ENCODE measurements at regions not wholly inside any gene's neighbourhood (a gene's known extent, or its start where the extent isn't known, plus 50 kb on each side); places are given as distances from the start of the nearest gene placed in this dataset.

DNA sequence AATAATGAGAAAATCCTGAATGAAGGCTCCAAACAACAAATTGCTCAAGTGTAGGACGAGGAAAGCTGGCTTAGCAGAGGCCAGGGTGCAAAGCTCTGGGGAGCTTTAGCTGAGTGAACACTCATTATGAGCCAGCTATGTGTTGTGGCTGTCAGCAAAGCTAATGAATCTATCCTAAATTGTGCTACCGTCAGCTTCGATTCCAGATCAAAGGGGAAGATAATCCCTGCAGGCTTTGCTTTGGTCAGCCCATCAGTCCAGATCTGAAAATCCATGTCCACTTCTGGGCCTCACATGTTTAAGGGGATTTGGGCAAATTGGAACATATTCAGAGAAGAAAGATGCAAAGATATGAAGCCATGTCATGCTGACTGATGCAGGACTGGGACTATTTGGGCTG lies 180.9 kb upstream of the ZBED5 start:
- Histone ChIP-seq H3K9me3 (ENCODE audit: control insufficient read depth in 1 of 2, low read length in 2 of 2) (no peaks in the 10 kb centered on the region), H3K27me3 (ENCODE audit: low read depth, low read length) (no peaks in the 10 kb centered on the region), H3K4me3 (ENCODE audit: low read depth in 1 of 2, low read length in 2 of 2) (no peak overlapping the region), H3K4me1 (ENCODE audit: control insufficient read depth in 1 of 2, insufficient read depth in 2 of 2, low read length in 2 of 2) (peaks cover 5 to 28% of the 10 kb centered on the region in 2 donors), H3K36me3 (ENCODE audit: control insufficient read depth in 1 of 2, insufficient read depth in 2 of 2, low read length in 2 of 2) (no peaks in the 10 kb centered on the region), H3K27ac (ENCODE audit: low read length) (no peak overlapping the region)

DNA sequence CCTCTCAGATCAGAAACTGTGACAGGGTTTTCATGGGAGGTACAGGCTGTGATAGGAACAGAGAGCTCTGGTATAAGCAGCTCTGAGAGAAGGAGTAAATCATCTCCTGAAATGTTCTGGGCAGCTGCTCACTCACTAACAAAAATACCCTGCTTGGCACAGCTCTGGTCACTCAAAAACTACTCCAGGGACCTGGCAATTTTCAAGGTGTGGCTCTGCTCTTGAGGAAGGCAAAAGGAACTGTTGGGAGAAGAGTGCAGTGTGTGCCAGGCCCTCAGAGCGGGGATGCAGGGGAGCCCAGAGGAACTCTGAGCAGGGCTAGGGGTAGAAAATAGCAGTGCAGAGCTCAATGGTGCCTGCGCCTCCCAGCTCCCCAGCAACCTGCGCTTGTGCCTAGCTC lies 180.5 kb upstream of the ZBED5 start:
- Histone ChIP-seq H3K36me3 (ENCODE audit: control insufficient read depth in 1 of 2, insufficient read depth in 2 of 2, low read length in 2 of 2) (no peaks in the 10 kb centered on the region), H3K9me3 (ENCODE audit: control insufficient read depth in 1 of 2, low read length in 2 of 2) (no peaks in the 10 kb centered on the region), H3K4me1 (ENCODE audit: control insufficient read depth in 1 of 2, insufficient read depth in 2 of 2, low read length in 2 of 2) (peaks cover 5 to 28% of the 10 kb centered on the region in 2 donors), H3K27ac (ENCODE audit: low read length) (no peak overlapping the region), H3K27me3 (ENCODE audit: low read depth, low read length) (no peaks in the 10 kb centered on the region), H3K4me3 (ENCODE audit: low read depth in 1 of 2, low read length in 2 of 2) (no peak overlapping the region)

DNA sequence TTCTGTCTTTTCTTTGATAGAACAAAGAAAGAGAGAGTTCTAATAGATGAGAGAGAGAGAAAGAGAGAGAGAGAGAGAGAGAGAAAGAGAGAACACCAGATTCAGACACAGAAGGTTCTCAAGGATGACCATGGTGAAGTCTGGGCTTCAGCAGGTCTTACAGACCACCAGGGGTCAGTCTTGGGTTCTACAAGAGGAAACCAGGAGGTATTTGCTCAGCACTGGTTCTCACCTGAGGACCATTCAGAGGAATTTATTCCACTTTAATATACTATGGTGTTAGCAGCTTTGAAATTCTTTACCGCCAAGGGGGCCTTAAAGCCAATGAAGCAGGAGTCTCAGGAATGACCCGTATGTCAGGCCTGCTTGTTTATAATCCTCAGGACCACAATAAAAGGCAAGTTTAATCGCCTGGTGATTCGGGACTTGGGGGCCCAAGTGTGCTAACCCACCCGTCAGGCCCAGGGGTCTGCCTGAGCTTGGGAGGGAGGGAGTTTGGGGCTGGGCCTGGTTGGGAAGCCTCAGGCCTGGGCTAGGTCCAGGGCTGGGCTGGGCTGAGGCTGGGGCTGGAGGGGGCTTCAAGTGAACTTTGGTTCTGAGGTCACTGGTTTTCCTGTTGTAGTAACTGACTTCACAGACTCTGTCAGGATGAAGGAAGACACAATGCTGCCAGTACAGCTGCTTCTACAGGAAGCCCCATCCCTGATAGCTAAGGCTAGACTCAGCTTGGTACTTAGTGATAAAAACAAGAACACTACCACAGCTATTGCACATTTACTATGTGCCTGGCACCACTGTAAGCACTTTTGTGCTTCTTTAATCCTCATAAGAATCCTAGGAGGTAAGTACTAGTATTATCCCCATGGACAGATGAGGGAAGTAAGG lies 179.2 kb upstream of the ZBED5 start:
- Histone ChIP-seq H3K27me3 (ENCODE audit: low read depth, low read length) (no peaks in the 10 kb centered on the region), H3K27ac (ENCODE audit: low read length) (no peak overlapping the region), H3K9me3 (ENCODE audit: control insufficient read depth in 1 of 2, low read length in 2 of 2) (no peaks in the 10 kb centered on the region), H3K4me3 (ENCODE audit: low read depth in 1 of 2, low read length in 2 of 2) (no peak overlapping the region), H3K36me3 (ENCODE audit: control insufficient read depth in 1 of 2, insufficient read depth in 2 of 2, low read length in 2 of 2) (no peaks in the 10 kb centered on the region), H3K4me1 (ENCODE audit: control insufficient read depth in 1 of 2, insufficient read depth in 2 of 2, low read length in 2 of 2) (peaks cover 5 to 28% of the 10 kb centered on the region in 2 donors)

DNA sequence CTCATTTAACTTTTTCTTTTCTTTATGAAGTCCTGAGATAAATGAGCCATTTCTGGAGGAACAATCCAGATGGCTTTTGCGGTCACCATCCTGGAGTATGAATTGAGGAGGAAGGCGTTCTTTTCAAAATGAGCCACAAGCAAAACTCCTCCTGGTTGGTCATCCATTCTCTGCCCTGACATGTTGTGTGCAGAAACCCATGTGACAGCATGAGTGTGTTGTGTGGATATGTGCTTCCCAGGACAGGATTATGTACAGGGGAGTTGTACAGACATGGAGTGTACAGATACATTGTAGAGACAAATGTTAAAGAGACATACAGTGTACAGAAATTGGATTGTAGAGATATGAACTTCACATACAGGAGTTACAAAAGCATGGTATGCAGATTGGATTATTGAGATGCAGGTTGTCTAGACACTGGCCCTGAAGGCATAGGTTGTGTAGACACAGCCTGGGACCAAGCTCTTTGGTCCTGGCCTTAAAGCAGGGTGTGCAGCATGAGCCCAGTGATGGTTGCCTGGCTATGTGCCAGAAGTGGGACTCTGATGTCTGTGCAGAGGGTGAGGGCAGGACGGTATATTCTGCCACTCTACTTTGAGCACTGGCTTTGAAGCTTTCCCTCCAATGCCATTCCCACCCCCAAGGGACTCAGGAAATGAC lies 178.5 kb upstream of the ZBED5 start:
- no peaks in the 10 kb centered on the region for H3K27me3 ChIP-seq (ENCODE audit: low read depth, low read length)
- H3K4me3 ChIP-seq (ENCODE audit: low read depth in 1 of 2, low read length in 2 of 2), result no peak overlapping the region
- no peaks in the 10 kb centered on the region for H3K36me3 ChIP-seq (ENCODE audit: control insufficient read depth in 1 of 2, insufficient read depth in 2 of 2, low read length in 2 of 2)
- H3K4me1 ChIP-seq (ENCODE audit: control insufficient read depth in 1 of 2, insufficient read depth in 2 of 2, low read length in 2 of 2), result peaks cover 5 to 28% of the 10 kb centered on the region in 2 donors
- H3K9me3 ChIP-seq (ENCODE audit: control insufficient read depth in 1 of 2, low read length in 2 of 2), result no peaks in the 10 kb centered on the region
- H3K27ac ChIP-seq (ENCODE audit: low read length), result no peak overlapping the region

DNA sequence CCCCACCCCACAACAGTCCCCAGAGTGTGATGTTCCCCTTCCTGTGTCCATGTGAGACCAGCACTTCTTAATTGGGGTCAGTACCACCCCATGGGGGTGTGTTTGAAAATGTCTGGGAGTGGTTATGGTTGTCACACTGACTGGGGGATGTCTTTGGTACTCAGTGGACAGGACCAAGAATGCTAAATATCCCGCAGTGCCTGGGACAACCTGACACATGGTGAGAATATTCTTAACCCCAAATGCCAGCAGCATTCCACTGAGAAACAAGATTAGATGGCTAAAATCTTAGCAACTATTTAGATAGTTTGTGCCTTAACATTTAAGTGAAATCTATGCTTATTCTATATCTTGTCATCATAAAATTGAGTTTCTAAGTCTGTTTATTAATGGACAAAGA lies 177.5 kb upstream of the ZBED5 start:
- H3K36me3 ChIP-seq (ENCODE audit: control insufficient read depth in 1 of 2, insufficient read depth in 2 of 2, low read length in 2 of 2), result no peaks in the 10 kb centered on the region
- no peak overlapping the region for H3K27ac ChIP-seq (ENCODE audit: low read length)
- no peaks in the 10 kb centered on the region for H3K27me3 ChIP-seq (ENCODE audit: low read depth, low read length)
- no peaks in the 10 kb centered on the region for H3K9me3 ChIP-seq (ENCODE audit: control insufficient read depth in 1 of 2, low read length in 2 of 2)
- H3K4me1 ChIP-seq (ENCODE audit: control insufficient read depth in 1 of 2, insufficient read depth in 2 of 2, low read length in 2 of 2), result peaks cover 5 to 28% of the 10 kb centered on the region in 2 donors
- no peak overlapping the region for H3K4me3 ChIP-seq (ENCODE audit: low read depth in 1 of 2, low read length in 2 of 2)

DNA sequence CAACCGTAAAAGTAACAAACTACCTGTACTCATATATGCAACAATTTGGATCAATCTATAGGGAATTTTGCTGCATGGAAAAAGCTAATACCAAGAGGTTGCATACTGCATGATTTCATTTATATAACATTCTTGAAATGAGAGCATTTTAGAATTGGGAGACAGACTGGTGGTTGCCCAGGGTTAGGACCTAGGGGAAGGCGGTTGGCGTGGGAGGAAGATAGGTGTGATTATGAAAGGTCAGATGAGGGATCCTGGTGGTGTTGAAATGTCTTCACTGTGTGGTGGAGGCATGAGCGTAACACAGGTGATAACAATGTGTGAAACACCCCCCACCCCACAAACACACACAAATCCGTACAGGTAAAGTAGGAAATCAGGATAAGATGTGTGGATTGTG lies 176.6 kb upstream of the ZBED5 start:
- Histone ChIP-seq H3K9me3 (ENCODE audit: control insufficient read depth in 1 of 2, low read length in 2 of 2) (no peaks in the 10 kb centered on the region), H3K36me3 (ENCODE audit: control insufficient read depth in 1 of 2, insufficient read depth in 2 of 2, low read length in 2 of 2) (no peaks in the 10 kb centered on the region), H3K27ac (ENCODE audit: low read length) (no peak overlapping the region), H3K27me3 (ENCODE audit: low read depth, low read length) (no peaks in the 10 kb centered on the region), H3K4me1 (ENCODE audit: control insufficient read depth in 1 of 2, insufficient read depth in 2 of 2, low read length in 2 of 2) (peaks cover 5 to 24% of the 10 kb centered on the region in 2 donors), H3K4me3 (ENCODE audit: low read depth in 1 of 2, low read length in 2 of 2) (no peak overlapping the region)

DNA sequence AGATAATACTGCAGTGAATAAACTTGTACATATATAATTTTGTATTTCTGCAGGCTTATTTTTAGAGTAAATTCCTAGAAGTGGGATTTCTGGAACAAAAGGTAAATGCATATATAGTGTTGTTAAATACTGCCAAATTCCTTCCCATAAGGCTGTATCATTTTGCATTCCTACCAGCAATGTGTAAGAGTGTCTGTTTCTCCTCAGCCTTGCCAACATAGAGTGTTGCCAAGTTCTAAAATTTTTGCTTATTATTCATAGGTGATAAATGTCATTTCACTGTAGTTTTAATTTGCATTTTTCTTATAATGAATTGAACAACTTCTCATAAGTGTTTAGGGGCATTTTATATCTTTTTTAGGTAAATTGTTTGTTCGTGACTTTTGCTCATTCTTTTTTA lies 174.2 kb upstream of the ZBED5 start:
- no peaks in the 10 kb centered on the region for H3K9me3 ChIP-seq (ENCODE audit: control insufficient read depth in 1 of 2, low read length in 2 of 2)
- H3K4me3 ChIP-seq (ENCODE audit: low read depth in 1 of 2, low read length in 2 of 2), result no peak overlapping the region

DNA sequence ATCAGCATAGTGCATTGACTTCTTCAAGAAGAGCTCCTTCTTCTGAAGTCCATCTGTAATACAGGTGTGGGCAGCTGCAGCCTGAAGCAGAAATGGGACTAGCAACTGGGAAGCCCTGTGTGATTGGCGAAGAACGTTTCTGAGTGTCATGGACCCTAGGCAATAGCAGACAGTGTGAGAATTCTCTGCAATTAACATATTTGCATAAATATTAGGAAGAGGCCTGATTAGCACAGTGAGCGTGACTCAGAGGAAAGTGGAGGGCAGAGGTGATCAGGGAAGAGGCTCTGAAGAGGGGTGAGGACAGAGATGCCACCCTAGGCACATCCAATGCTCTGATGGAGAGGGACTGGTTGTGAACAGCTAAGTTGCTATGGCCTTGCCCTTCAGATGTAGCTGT lies 171.2 kb upstream of the ZBED5 start:
- Histone ChIP-seq H3K27me3 (ENCODE audit: low read depth, low read length) (no peaks in the 10 kb centered on the region), H3K9me3 (ENCODE audit: control insufficient read depth in 1 of 2, low read length in 2 of 2) (no peaks in the 10 kb centered on the region), H3K4me1 (ENCODE audit: control insufficient read depth in 1 of 2, insufficient read depth in 2 of 2, low read length in 2 of 2) (no peaks in the 10 kb centered on the region), H3K27ac (ENCODE audit: low read length) (no peak overlapping the region), H3K36me3 (ENCODE audit: control insufficient read depth in 1 of 2, insufficient read depth in 2 of 2, low read length in 2 of 2) (no peaks in the 10 kb centered on the region), H3K4me3 (ENCODE audit: low read depth in 1 of 2, low read length in 2 of 2) (no peak overlapping the region)

More for the DNA sequence above, 174.2 kb upstream of the ZBED5 start:
- Histone ChIP-seq H3K36me3 (ENCODE audit: control insufficient read depth in 1 of 2, insufficient read depth in 2 of 2, low read length in 2 of 2) (no peaks in the 10 kb centered on the region), H3K27me3 (ENCODE audit: low read depth, low read length) (no peaks in the 10 kb centered on the region), H3K27ac (ENCODE audit: low read length) (no peak overlapping the region), H3K4me1 (ENCODE audit: control insufficient read depth in 1 of 2, insufficient read depth in 2 of 2, low read length in 2 of 2) (peaks cover 0 to under 1% of the 10 kb centered on the region in 2 donors)

DNA sequence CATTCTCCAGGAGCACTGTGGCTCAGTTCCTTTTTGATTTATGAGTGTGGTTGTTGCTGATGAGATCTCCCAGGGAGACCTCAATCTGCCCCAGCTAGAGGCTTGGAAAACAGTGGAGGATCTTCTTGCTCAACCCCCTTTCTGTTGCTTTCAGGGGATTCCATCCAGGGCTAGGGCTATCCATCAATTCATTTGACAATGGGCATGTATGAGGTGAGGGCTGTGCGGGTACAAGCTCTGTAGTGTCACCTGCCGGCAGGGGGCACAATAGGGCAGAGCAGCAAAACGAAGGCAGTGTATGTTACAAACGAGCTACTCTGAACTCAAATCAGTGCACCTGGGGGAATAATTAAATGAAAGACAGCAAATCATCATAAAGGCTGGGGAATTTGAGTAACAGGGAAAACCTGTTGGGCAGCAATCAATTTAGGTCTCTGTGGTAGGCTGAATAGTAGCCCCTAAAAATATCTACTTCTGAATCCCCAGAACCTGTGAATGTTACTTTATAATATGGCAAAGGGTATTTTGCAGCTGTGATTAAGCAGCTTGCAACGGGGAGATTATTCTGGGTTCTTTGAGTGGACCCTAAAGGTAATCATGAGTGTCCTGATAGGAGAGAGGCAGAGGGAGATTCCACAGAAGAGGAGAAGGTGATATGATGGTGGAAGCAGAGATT lies 170.3 kb upstream of the ZBED5 start:
- Histone ChIP-seq H3K4me3 (ENCODE audit: low read depth in 1 of 2, low read length in 2 of 2) (no peak overlapping the region), H3K36me3 (ENCODE audit: control insufficient read depth in 1 of 2, insufficient read depth in 2 of 2, low read length in 2 of 2) (no peaks in the 10 kb centered on the region), H3K9me3 (ENCODE audit: control insufficient read depth in 1 of 2, low read length in 2 of 2) (no peaks in the 10 kb centered on the region), H3K27ac (ENCODE audit: low read length) (no peak overlapping the region), H3K4me1 (ENCODE audit: control insufficient read depth in 1 of 2, insufficient read depth in 2 of 2, low read length in 2 of 2) (no peaks in the 10 kb centered on the region), H3K27me3 (ENCODE audit: low read depth, low read length) (no peaks in the 10 kb centered on the region)

DNA sequence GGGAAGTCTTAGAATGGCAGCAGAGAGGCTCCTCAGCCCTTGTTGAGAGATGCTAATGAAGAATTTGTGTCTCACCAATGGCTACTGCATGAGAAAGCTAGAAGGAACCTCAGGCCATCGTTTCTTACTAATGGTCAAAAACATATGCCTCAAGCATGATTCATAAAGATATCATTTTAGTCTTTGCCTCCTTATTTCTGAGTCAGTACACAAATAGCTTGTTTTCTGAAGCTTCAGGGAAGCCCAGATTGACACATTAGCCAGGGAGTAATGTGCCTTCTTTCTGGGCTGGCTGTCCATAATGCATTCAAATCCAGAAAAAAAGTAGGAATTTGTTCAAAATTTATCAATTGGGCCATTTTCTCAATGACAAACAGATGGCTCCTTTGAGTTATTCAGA lies 169.4 kb upstream of the ZBED5 start:
- H3K36me3 ChIP-seq (ENCODE audit: control insufficient read depth in 1 of 2, insufficient read depth in 2 of 2, low read length in 2 of 2), result no peaks in the 10 kb centered on the region
- H3K9me3 ChIP-seq (ENCODE audit: control insufficient read depth in 1 of 2, low read length in 2 of 2), result no peaks in the 10 kb centered on the region
- H3K4me3 ChIP-seq (ENCODE audit: low read depth in 1 of 2, low read length in 2 of 2), result no peak overlapping the region
- no peak overlapping the region for H3K27ac ChIP-seq (ENCODE audit: low read length)
- no peaks in the 10 kb centered on the region for H3K4me1 ChIP-seq (ENCODE audit: control insufficient read depth in 1 of 2, insufficient read depth in 2 of 2, low read length in 2 of 2)
- H3K27me3 ChIP-seq (ENCODE audit: low read depth, low read length), result no peaks in the 10 kb centered on the region

DNA sequence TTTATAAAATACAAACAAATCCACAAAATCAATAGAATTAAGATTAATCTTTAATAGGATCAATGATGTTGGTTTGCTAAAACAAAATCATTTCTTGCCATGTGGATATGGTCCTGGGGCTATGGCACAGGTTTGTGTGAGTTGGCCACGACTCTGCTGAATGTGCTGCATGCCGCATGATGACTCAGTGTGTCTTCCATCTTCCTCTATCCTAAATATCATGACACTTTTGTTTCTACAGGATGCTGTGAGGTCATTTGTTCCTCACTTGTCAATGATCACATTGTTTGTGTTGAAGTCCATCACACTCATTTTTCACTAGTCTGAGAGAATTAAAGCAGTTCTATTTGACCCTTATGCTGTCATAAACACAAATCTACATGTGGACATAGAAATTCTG lies 167.2 kb upstream of the ZBED5 start:
- Histone ChIP-seq H3K36me3 (ENCODE audit: control insufficient read depth in 1 of 2, insufficient read depth in 2 of 2, low read length in 2 of 2) (no peaks in the 10 kb centered on the region), H3K27me3 (ENCODE audit: low read depth, low read length) (no peaks in the 10 kb centered on the region), H3K9me3 (ENCODE audit: control insufficient read depth in 1 of 2, low read length in 2 of 2) (no peaks in the 10 kb centered on the region), H3K4me1 (ENCODE audit: control insufficient read depth in 1 of 2, insufficient read depth in 2 of 2, low read length in 2 of 2) (no peaks in the 10 kb centered on the region), H3K27ac (ENCODE audit: low read length) (no peak overlapping the region), H3K4me3 (ENCODE audit: low read depth in 1 of 2, low read length in 2 of 2) (no peak overlapping the region)

Measured in muscle layer of duodenum (tissue), 2 donors.